Type B pancreatic cell (in vitro differentiated cells): ENCODE measurements at regions not wholly inside any gene's neighbourhood (a gene's known extent, or its start where the extent isn't known, plus 50 kb on each side); places are given as distances from the start of the nearest gene placed in this dataset.

Experiments
- DNase-seq: peaks from one replicate; pipeline ENCODE4 v3.0.0; 2021; ENCODE audit warnings: mixed read lengths; ENCODE audit not compliant: unreplicated experiment; ENCODE audit errors: extremely low spot score
- H3K27ac Mint-ChIP-seq: 2 replicates; pipeline ENCODE4 v1.8.0; 2021; ENCODE audit warnings: mild to moderate bottlenecking, mixed read lengths
- H3K27me3 Mint-ChIP-seq: 2 replicates; pipeline ENCODE4 v1.8.0; 2021; ENCODE audit warnings: mixed read lengths
- H3K36me3 Mint-ChIP-seq: 2 replicates; pipeline ENCODE4 v1.8.0; 2021; ENCODE audit warnings: mixed read lengths
- H3K4me1 Mint-ChIP-seq: one replicate; pipeline ENCODE4 v1.8.0; 2021; ENCODE audit warnings: mixed read lengths; ENCODE audit not compliant: unreplicated experiment
- H3K4me3 Mint-ChIP-seq: 2 replicates; pipeline ENCODE4 v1.8.0; 2021; ENCODE audit warnings: mild to moderate bottlenecking, mixed read lengths
- H3K9me3 Mint-ChIP-seq: 2 replicates; pipeline ENCODE4 v1.8.0; 2021; ENCODE audit warnings: mixed read lengths
- TF ChIP-seq, protein P1 (sequence below): fragments of 200-600 bp; sonication (generic); conservative IDR thresholded peaks from 2 replicates; pipeline ENCODE4 v1.5.0; 2021; ENCODE audit warnings: antibody characterized with exemption, mild to moderate bottlenecking

DNA sequence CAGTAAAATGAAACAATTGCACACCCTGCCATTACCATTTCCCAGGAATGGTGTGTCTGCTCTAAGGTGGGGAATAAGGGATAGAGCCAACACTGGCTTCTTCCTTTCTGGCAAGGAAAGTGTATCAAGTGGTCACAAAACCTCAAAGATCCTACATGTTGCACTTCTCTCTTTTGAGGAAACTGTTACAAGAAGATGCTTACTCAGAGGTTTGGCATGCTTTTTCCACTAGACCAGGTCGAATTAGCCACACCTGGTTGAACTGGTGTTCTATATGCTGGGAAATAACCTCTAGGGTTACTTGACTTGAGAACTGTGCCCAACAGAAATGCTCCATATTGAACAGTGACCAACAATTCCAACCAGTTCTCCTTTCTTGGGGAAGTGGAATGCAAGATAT is 102.9 kb downstream of the LRRN1 start:
- H3K36me3 Mint-ChIP-seq: no peaks in the 10 kb centered on the region
- no peaks in the 10 kb centered on the region for H3K9me3 Mint-ChIP-seq
- DNase-seq: no peak
- TF ChIP-seq, protein P1, sequence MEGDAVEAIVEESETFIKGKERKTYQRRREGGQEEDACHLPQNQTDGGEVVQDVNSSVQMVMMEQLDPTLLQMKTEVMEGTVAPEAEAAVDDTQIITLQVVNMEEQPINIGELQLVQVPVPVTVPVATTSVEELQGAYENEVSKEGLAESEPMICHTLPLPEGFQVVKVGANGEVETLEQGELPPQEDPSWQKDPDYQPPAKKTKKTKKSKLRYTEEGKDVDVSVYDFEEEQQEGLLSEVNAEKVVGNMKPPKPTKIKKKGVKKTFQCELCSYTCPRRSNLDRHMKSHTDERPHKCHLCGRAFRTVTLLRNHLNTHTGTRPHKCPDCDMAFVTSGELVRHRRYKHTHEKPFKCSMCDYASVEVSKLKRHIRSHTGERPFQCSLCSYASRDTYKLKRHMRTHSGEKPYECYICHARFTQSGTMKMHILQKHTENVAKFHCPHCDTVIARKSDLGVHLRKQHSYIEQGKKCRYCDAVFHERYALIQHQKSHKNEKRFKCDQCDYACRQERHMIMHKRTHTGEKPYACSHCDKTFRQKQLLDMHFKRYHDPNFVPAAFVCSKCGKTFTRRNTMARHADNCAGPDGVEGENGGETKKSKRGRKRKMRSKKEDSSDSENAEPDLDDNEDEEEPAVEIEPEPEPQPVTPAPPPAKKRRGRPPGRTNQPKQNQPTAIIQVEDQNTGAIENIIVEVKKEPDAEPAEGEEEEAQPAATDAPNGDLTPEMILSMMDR: no peak
- H3K4me1 Mint-ChIP-seq: peaks cover 8% of the 10 kb centered on the region
- H3K27me3 Mint-ChIP-seq: no peaks in the 10 kb centered on the region
- H3K4me3 Mint-ChIP-seq: no peak overlapping the region
- H3K27ac Mint-ChIP-seq: no peak overlapping the region

DNA sequence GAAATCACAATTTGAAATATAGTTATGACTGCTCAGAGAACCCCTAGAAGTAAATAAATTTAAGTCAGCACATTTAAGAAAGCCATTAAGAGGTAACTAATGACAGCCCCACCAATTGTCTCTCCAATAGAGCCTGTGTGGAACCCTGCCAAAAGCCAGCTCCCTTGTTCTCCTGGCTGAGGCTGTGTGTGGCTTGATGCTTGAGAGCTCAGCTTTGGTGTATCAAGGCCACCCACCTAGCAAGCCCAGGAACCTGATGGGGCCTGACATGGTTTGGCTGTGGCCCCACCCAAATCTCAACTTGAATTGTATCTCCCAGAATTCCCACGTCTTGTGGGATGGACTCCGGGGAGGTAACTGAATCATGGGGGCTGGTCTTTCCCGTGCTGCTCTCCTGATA is 106.9 kb downstream of the LRRN1 start:
- H3K4me1 Mint-ChIP-seq: peaks cover 8% of the 10 kb centered on the region
- no peak overlapping the region for H3K4me3 Mint-ChIP-seq
- H3K36me3 Mint-ChIP-seq: peaks cover 8% of the 10 kb centered on the region

DNA sequence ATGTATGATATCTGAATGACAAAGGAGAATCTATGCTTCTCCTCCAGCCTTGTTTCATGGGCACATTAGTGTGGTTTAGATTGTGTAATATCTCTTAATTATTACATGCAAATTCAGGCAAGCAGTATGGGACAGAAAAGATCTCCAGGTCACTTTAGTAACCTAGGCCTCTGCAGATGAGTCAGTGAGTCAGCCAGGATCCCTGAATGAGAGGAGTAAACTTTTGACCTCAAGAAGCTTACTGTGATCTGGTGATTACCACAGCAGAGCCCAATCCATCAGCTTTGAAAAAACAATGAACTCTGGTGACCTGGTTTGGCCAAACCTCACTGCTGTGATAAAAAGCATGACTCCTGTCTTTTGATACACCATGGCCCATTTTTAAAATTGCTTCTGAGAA is 107.8 kb downstream of the LRRN1 start:
- H3K4me3 Mint-ChIP-seq: no peak overlapping the region
- H3K36me3 Mint-ChIP-seq: peaks cover 8% of the 10 kb centered on the region
- TF ChIP-seq, protein P1: no peak
- DNase-seq: no peak
- H3K27me3 Mint-ChIP-seq: no peaks in the 10 kb centered on the region
- H3K27ac Mint-ChIP-seq: no peak overlapping the region
- peaks cover 8% of the 10 kb centered on the region for H3K4me1 Mint-ChIP-seq
- peaks cover 6% of the 10 kb centered on the region for H3K9me3 Mint-ChIP-seq

More for the DNA sequence above, 106.9 kb downstream of the LRRN1 start:
- Mint-ChIP-seq H3K27ac (no peak overlapping the region), H3K27me3 (no peaks in the 10 kb centered on the region), H3K9me3 (peaks cover 6% of the 10 kb centered on the region)
- TF ChIP-seq, protein P1: no peak
- no peak for DNase-seq

DNA sequence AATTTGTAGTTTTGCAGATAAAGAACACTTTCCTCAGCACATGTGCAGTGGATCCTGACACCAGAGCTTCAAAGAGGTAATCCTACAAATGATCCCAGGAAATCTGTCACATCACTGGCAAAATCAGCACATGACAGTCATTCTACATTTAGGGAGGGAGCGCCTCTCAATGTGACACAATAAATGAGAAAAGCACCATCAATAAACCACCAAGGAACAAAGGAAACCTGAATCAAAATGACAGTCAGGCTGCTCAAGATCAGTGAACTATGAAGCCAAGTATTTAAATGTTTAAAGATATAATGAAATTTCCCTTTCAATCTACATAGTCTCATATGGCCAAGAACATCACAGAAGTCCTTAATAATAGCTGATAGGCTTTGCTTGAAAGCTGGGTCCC is 119.5 kb downstream of the LRRN1 start:
- Mint-ChIP-seq H3K27ac (no peak overlapping the region), H3K36me3 (peaks cover 8% of the 10 kb centered on the region), H3K27me3 (no peaks in the 10 kb centered on the region), H3K9me3 (no peaks in the 10 kb centered on the region), H3K4me3 (no peak overlapping the region), H3K4me1 (peaks cover 8% of the 10 kb centered on the region)
- TF ChIP-seq, protein P1: no peak
- DNase-seq: no peak

DNA sequence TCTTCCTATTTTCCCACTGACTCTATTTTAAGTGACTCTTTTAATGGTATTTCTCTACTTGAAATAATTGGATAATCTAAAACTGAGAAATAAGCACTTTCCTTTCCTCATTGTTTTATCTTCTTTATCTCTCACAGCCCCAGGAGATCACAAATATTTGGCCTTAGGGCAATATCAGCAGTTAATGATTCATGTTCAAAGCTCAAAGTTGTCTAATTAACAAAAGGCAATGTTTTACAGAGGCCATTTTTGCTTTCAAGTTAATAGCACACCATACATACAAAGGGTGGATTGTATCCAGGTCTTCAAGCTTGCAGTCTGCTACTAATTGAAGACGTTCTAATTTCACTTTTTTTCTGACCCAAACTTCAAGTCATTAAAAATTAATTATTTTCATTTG is 120.1 kb downstream of the LRRN1 start:
- H3K36me3 Mint-ChIP-seq: peaks cover 8% of the 10 kb centered on the region
- DNase-seq: no peak
- TF ChIP-seq, protein P1: no peak
- H3K9me3 Mint-ChIP-seq: no peaks in the 10 kb centered on the region
- no peak overlapping the region for H3K4me3 Mint-ChIP-seq
- no peak overlapping the region for H3K27ac Mint-ChIP-seq
- H3K27me3 Mint-ChIP-seq: no peaks in the 10 kb centered on the region
- peaks cover 8% of the 10 kb centered on the region for H3K4me1 Mint-ChIP-seq

DNA sequence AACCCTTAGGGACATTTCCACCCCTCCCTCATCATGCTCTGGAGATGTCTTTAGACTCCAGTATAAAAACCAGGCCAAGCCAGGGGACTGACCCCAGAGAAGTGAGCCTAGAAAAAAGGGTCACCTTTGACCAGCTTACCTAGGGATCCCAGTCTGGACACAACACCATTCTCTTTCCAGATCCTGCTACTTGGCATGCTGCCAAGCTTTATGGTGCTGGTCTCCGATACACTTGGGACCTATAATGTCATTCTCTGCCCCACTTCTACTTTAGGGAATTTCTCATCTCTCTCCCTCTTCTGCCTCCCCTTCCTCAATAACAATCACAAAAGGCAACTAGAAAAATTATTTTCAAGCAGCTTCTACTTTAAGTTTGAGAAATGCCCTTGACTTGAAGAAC is 124.4 kb downstream of the LRRN1 start:
- no peak for DNase-seq
- Mint-ChIP-seq H3K27ac (no peak overlapping the region), H3K4me1 (peaks cover 6% of the 10 kb centered on the region), H3K36me3 (peaks cover 5% of the 10 kb centered on the region), H3K4me3 (no peak overlapping the region), H3K9me3 (no peaks in the 10 kb centered on the region), H3K27me3 (no peaks in the 10 kb centered on the region)
- TF ChIP-seq, protein P1: no peak
